ENCODE measurements at regions not wholly inside any gene's neighbourhood (a gene's known extent, or its start where the extent isn't known, plus 50 kb on each side); places are given as distances from the start of the nearest gene placed in this dataset.

- no peak for DNase-seq (ENCODE audit: low spot score)
Measured at GRCh38 chr5:171629221-171629620, 156.4 kb upstream of the SMIM23 start.

GRCh38 chr5:171629628-171630349 is 155.8 kb upstream of the SMIM23 start:
- peak; percentile 54 for DNase-seq (ENCODE audit: low spot score)

- DNase-seq (ENCODE audit: low spot score) = no peak
Measured at GRCh38 chr5:171630350-171631065, 155.1 kb upstream of the SMIM23 start.

GRCh38 chr5:171632616-171633015 is 153.0 kb upstream of the SMIM23 start:
- DNase-seq (ENCODE audit: low spot score) = no peak

- DNase-seq (ENCODE audit: low spot score) = no peak
Measured at GRCh38 chr5:171633776-171634470, 151.7 kb upstream of the SMIM23 start.

- no peak for DNase-seq (ENCODE audit: low spot score)
Measured at GRCh38 chr5:171634511-171634910, 151.1 kb upstream of the SMIM23 start.

GRCh38 chr5:171635028-171635427 is 150.6 kb upstream of the SMIM23 start:
- DNase-seq (ENCODE audit: low spot score) = no peak

- DNase-seq (ENCODE audit: low spot score) = no peak
Measured at GRCh38 chr5:171635561-171636245, 149.9 kb upstream of the SMIM23 start.

GRCh38 chr5:171637811-171638210 is 147.8 kb upstream of the SMIM23 start:
- DNase-seq (ENCODE audit: low spot score) = no peak

GRCh38 chr5:171639205-171639621 is 146.4 kb upstream of the SMIM23 start:
- DNase-seq (ENCODE audit: low spot score) = no peak

- no peak for DNase-seq (ENCODE audit: low spot score)
Measured at GRCh38 chr5:171639966-171640365, 145.7 kb upstream of the SMIM23 start.

- DNase-seq (ENCODE audit: low spot score) = no peak
Measured at GRCh38 chr5:171640480-171640879, 145.1 kb upstream of the SMIM23 start.

GRCh38 chr5:171641891-171642290 is 143.7 kb upstream of the SMIM23 start:
- no peak for DNase-seq (ENCODE audit: low spot score)

GRCh38 chr5:171642894-171643293 is 142.7 kb upstream of the SMIM23 start:
- DNase-seq (ENCODE audit: low spot score) = no peak

- no peak for DNase-seq (ENCODE audit: low spot score)
Measured at GRCh38 chr5:171644536-171644935, 141.1 kb upstream of the SMIM23 start.

- DNase-seq (ENCODE audit: low spot score) = no peak
Measured at GRCh38 chr5:171646102-171647042, 139.2 kb upstream of the SMIM23 start.

- DNase-seq (ENCODE audit: low spot score) = peak; percentile 56
Measured at GRCh38 chr5:171647043-171647903, 138.3 kb upstream of the SMIM23 start.

GRCh38 chr5:171647904-171648260 is 137.7 kb upstream of the SMIM23 start:
- no peak for DNase-seq (ENCODE audit: low spot score)

GRCh38 chr5:171648279-171649074 is 137.1 kb upstream of the SMIM23 start:
- no peak for DNase-seq (ENCODE audit: low spot score)

- no peak for DNase-seq (ENCODE audit: low spot score)
Measured at GRCh38 chr5:171649075-171649401, 136.6 kb upstream of the SMIM23 start.
